CD14-positive monocyte (primary cell): ENCODE measurements at regions not wholly inside any gene's neighbourhood (a gene's known extent, or its start where the extent isn't known, plus 50 kb on each side); places are given as distances from the start of the nearest gene placed in this dataset.

ENCODE experiments used
- DNase-seq, 3 donors: peaks; one replicate each; pipeline ENCODE4 v3.0.0-alpha.2; 2011 to 2022
- H2AFZ ChIP-seq: 2 replicates; pipeline ENCODE4 v1.6.0; 2012; ENCODE audit warnings: mild to moderate bottlenecking, low read depth, low read length, inconsistent platforms; ENCODE audit not compliant: insufficient read depth, poor library complexity, severe bottlenecking
- H3K27ac ChIP-seq, 2 donors: 1 replicate in 1 of 2; 2 replicates in 1 of 2; pipeline ENCODE4 v1.5.1; 2012 to 2013; ENCODE audit warnings: low read length in 2 of 2, control low read depth in 1 of 2, inconsistent platforms in 1 of 2, low read depth in 1 of 2, mild to moderate bottlenecking in 1 of 2
- H3K27me3 ChIP-seq, 2 donors: one replicate each; pipeline versions ENCODE4 v1.6.0 to v1.6.1; 2011 to 2013; ENCODE audit warnings: low read length in 2 of 2; ENCODE audit not compliant: control insufficient read depth in 2 of 2, insufficient read depth in 2 of 2
- H3K36me3 ChIP-seq, 2 donors: replicated peaks in 1 of 2; 1 replicate in 1 of 2; 2 replicates in 1 of 2; pipeline versions ENCODE4 v1.5.1 to v1.6.1; 2012 to 2013; ENCODE audit warnings: low read length in 2 of 2, control low read depth in 1 of 2, inconsistent platforms in 1 of 2, mild to moderate bottlenecking in 1 of 2; ENCODE audit not compliant: insufficient read depth in 2 of 2, control insufficient read depth in 1 of 2
- H3K4me1 ChIP-seq, 2 donors: 1 replicate in 1 of 2; 2 replicates in 1 of 2; pipeline versions ENCODE4 v1.5.1 to v1.6.1; 2012 to 2013; ENCODE audit warnings: low read length in 2 of 2, control low read depth in 1 of 2, inconsistent platforms in 1 of 2, mild to moderate bottlenecking in 1 of 2, moderate library complexity in 1 of 2; ENCODE audit not compliant: insufficient read depth in 2 of 2, control insufficient read depth in 1 of 2
- H3K4me2 ChIP-seq: replicated peaks from 2 replicates; pipeline ENCODE3; 2012; ENCODE audit warnings: low read length, moderate library complexity, mild to moderate bottlenecking; ENCODE audit not compliant: poor library complexity, severe bottlenecking; ENCODE audit errors: extremely low read depth
- H3K4me3 ChIP-seq, 3 experiments: fragments of 200-600 bp in 1 of 3; sonication (generic) in 1 of 3; replicated peaks in 1 of 3; 1 replicate in 2 of 3; 2 replicates in 1 of 3; pipeline ENCODE4 v1.5.1; 2011 to 2013; ENCODE audit warnings: low read length in 3 of 3, mild to moderate bottlenecking in 3 of 3, control low read depth in 2 of 3, low read depth in 2 of 3, inconsistent platforms in 1 of 3, moderate library complexity in 1 of 3
- H3K79me2 ChIP-seq: 2 replicates; pipeline ENCODE4 v1.6.0; 2012; ENCODE audit warnings: mild to moderate bottlenecking, control low read depth, inconsistent platforms, low read length, moderate library complexity; ENCODE audit not compliant: insufficient read depth
- H3K9ac ChIP-seq: 2 replicates; pipeline ENCODE4 v1.6.0; 2017; ENCODE audit warnings: low read length, mild to moderate bottlenecking; ENCODE audit not compliant: insufficient read depth, poor library complexity, severe bottlenecking
- H3K9me3 ChIP-seq, 2 donors: replicated peaks in 1 of 2; 1 replicate in 1 of 2; 2 replicates in 1 of 2; pipeline versions ENCODE4 v1.5.1 to v1.6.1; 2012 to 2013; ENCODE audit warnings: low read length in 2 of 2, control low read depth in 1 of 2; ENCODE audit not compliant: control insufficient read depth in 1 of 2, insufficient read depth in 1 of 2
- H4K20me1 ChIP-seq: 2 replicates; pipeline ENCODE4 v1.6.0; 2012; ENCODE audit warnings: mild to moderate bottlenecking, low read length, control low read depth, moderate library complexity; ENCODE audit not compliant: insufficient read depth
- H3K27ac Mint-ChIP-seq, 7 donors: one replicate each; pipeline ENCODE4 v1.8.0; 2020; ENCODE audit warnings: mild to moderate bottlenecking in 7 of 7, mixed read lengths in 7 of 7, moderate library complexity in 6 of 7, inconsistent platforms in 2 of 7
- H3K27me3 Mint-ChIP-seq, 3 donors: one replicate each; pipeline ENCODE4 v1.8.0; 2021 to 2022; ENCODE audit warnings: low read depth in 3 of 3, mild to moderate bottlenecking in 3 of 3, mixed read lengths in 3 of 3, moderate library complexity in 3 of 3, inconsistent platforms in 1 of 3
- H3K36me3 Mint-ChIP-seq, 2 donors: one replicate each; pipeline ENCODE4 v1.8.0; 2020; ENCODE audit warnings: mixed read lengths in 2 of 2, inconsistent platforms in 1 of 2, mild to moderate bottlenecking in 1 of 2
- H3K4me1 Mint-ChIP-seq: one replicate; pipeline ENCODE4 v1.8.0; 2020; ENCODE audit warnings: mild to moderate bottlenecking, mixed read lengths
- H3K4me3 Mint-ChIP-seq, 2 donors: one replicate each; pipeline ENCODE4 v1.8.0; 2020; ENCODE audit warnings: mild to moderate bottlenecking in 2 of 2, mixed read lengths in 2 of 2, moderate library complexity in 1 of 2
- H3K9me3 Mint-ChIP-seq, 7 donors: one replicate each; pipeline ENCODE4 v1.8.0; 2020 to 2022; ENCODE audit warnings: mixed read lengths in 7 of 7, mild to moderate bottlenecking in 6 of 7, moderate library complexity in 6 of 7, inconsistent platforms in 2 of 7
- WGBS: methylation state at CpG from one replicate; pipeline ENCODE4 v1.1.5; 2013; ENCODE audit warnings: missing lambda C conversion rate; ENCODE audit not compliant: insufficient coverage; 5-methylcytosine and 5-hydroxymethylcytosine counted together
- intact Hi-C, 2 donors: fragments of 100-400 bp; cut with micrococcal nuclease; formaldehyde crosslinking; loops; one replicate each; pipeline versions ENCODE4 v1.15.0 to v1.15.1; 2023
- TF ChIP-seq, protein P1 (sequence below): fragments of 200-600 bp; IDR thresholded peaks from one replicate; pipeline ENCODE4 v1.8.0; 2022; ENCODE audit warnings: antibody characterized with exemption, mild to moderate bottlenecking

DNA sequence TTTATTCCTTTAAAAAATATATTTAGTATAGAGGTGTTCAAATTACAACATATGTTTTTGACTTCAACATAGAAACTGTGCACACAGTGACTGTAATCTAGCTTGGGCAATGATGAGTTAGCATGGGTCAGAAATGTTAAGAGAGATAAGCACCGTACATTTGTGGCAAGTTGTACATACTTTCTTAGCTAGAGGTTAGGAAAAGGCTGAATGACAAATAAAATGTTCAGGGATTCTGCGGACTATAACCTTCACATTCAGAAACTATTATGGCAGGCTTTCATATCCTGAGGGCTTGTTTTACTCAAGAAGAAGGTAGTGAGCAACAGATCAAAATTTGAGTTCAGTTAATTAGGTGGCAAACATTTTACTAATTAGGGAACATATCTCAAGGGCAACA, 379.7 kb upstream of the EPHA6 start:
- Histone ChIP-seq H3K79me2 (no peaks in the 10 kb centered on the region), H3K27ac (no peak overlapping the region), H3K9me3 (peaks cover 5 to 7% of the 10 kb centered on the region in 2 donors), H3K9ac (no peak overlapping the region), H3K4me1 (no peaks in the 10 kb centered on the region), H3K36me3 (no peaks in the 10 kb centered on the region), H3K4me2 (no peak overlapping the region), H3K4me3 (no peak overlapping the region), H4K20me1 (no peaks in the 10 kb centered on the region), H2AFZ (no peak overlapping the region), H3K27me3 (no peaks in the 10 kb centered on the region)
- TF ChIP-seq, protein P1, sequence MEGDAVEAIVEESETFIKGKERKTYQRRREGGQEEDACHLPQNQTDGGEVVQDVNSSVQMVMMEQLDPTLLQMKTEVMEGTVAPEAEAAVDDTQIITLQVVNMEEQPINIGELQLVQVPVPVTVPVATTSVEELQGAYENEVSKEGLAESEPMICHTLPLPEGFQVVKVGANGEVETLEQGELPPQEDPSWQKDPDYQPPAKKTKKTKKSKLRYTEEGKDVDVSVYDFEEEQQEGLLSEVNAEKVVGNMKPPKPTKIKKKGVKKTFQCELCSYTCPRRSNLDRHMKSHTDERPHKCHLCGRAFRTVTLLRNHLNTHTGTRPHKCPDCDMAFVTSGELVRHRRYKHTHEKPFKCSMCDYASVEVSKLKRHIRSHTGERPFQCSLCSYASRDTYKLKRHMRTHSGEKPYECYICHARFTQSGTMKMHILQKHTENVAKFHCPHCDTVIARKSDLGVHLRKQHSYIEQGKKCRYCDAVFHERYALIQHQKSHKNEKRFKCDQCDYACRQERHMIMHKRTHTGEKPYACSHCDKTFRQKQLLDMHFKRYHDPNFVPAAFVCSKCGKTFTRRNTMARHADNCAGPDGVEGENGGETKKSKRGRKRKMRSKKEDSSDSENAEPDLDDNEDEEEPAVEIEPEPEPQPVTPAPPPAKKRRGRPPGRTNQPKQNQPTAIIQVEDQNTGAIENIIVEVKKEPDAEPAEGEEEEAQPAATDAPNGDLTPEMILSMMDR = no peak
- no peaks in the 10 kb centered on the region for H3K4me1 Mint-ChIP-seq
- H3K27ac Mint-ChIP-seq = no peak overlapping the region
- H3K27me3 Mint-ChIP-seq = no peaks in the 10 kb centered on the region
- H3K9me3 Mint-ChIP-seq = peaks cover 0 to 8% (median 5%) of the 10 kb centered on the region in 7 donors
- intact Hi-C loops = no loop called here
- H3K36me3 Mint-ChIP-seq = no peaks in the 10 kb centered on the region
- DNase-seq = no peak
- no CpG with 5 or more reads among the region's 2 CpGs for WGBS
- no peak overlapping the region for H3K4me3 Mint-ChIP-seq

DNA sequence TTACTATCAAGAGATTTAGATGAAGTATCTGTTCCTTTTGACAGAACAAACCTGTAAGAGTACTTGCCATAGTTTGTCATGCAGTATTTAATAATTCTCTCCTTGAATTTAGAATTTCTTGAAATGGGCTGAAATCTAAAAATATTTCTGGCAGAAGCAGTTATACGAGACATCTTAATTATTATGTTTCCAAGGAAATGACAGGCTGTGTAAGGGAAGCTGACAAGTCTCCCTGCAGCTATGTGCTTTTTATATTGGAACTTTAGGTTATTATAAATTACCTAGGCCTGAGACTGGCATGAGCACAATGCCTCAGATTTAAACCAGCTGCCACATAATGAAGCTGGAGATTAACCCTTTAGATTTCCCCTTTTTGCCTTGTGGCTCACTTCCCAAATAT, 365.0 kb upstream of the EPHA6 start:
- H3K27me3 Mint-ChIP-seq = no peaks in the 10 kb centered on the region
- intact Hi-C loops = no loop called here
- Histone ChIP-seq H3K27ac (no peak overlapping the region), H4K20me1 (no peaks in the 10 kb centered on the region), H2AFZ (no peak overlapping the region), H3K36me3 (no peaks in the 10 kb centered on the region), H3K4me2 (no peak overlapping the region), H3K9me3 (peaks cover 0 to 3% of the 10 kb centered on the region in 2 donors), H3K9ac (no peak overlapping the region), H3K4me1 (no peaks in the 10 kb centered on the region), H3K79me2 (no peaks in the 10 kb centered on the region), H3K27me3 (no peaks in the 10 kb centered on the region), H3K4me3 (no peak overlapping the region)
- no peak overlapping the region for H3K4me3 Mint-ChIP-seq
- DNase-seq = no peak
- peaks cover 0 to 5% (median 0%) of the 10 kb centered on the region in 7 donors for H3K9me3 Mint-ChIP-seq
- TF ChIP-seq, protein P1 = no peak
- WGBS = no CpG with 5 or more reads among the region's 1 CpG
- H3K27ac Mint-ChIP-seq = no peak overlapping the region
- no peaks in the 10 kb centered on the region for H3K4me1 Mint-ChIP-seq
- no peaks in the 10 kb centered on the region for H3K36me3 Mint-ChIP-seq
